ENCODE measurements at regions not wholly inside any gene's neighbourhood (a gene's known extent, or its start where the extent isn't known, plus 50 kb on each side); places are given as distances from the start of the nearest gene placed in this dataset.
"Not testable (repeated sequence)": the region's sequence is repeated elsewhere in the genome, so short reads cannot be mapped to it uniquely, and the experiment has no call there.

DNA sequence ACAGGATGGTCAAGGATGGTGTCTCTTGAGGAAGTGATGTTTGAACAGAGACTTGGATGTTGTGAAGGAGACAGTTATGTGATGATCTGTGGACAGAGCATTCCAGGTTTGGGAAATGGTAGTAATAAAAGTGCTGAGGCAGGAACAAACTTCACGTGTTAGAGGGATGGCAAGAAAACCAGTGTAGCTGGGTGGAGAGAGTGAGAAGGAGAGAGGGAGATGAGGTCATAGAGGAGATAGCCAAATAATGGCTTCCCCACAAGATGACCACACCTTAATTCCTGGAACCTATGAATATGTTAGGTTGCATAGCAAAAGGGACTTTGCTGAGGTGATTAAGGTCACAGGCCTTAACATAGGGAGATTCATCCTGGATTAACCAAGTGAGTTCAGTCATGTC is 75.6 kb upstream of the GPR50 start:
- H3K23ac ChIP-seq (ENCODE audit: insufficient read length, low read depth, low read length), result no peak overlapping the region
- no peak overlapping the region for H2BK15ac ChIP-seq (ENCODE audit: low read depth, low read length)
- Mint-ChIP-seq H3K9me3 (peaks cover 60 to 61% of the 10 kb centered on the region in 2 experiments), H3K4me3 (no peak overlapping the region), H3K4me1 (no peaks in the 10 kb centered on the region), H3K27ac (no peak overlapping the region), H3K36me3 (ENCODE audit: insufficient read depth in 1 of 3, low read depth in 3 of 3) (peaks cover 0 to 2% (median 0%) of the 10 kb centered on the region in 3 experiments; a peak in 2 of 7 replicates), H3K27me3 (ENCODE audit: low read depth) (peaks cover 27% of the 10 kb centered on the region)
- no peak overlapping the region for H2AK5ac ChIP-seq (ENCODE audit: insufficient read length, low read length)
- H3K18ac ChIP-seq (ENCODE audit: insufficient read length, low read depth, low read length), result no peak overlapping the region
- no peak overlapping the region for H2BK120ac ChIP-seq (ENCODE audit: low read depth, low read length, poor library complexity, severe bottlenecking)
- H3K14ac ChIP-seq (ENCODE audit: insufficient read depth, low read length), result no peak overlapping the region
- H2AFZ ChIP-seq (ENCODE audit: low read length), result no peak overlapping the region
- H3K23me2 ChIP-seq (ENCODE audit: insufficient read length, low read depth, low read length, poor library complexity, severe bottlenecking), result no peaks in the 10 kb centered on the region
- no peak overlapping the region for H4K91ac ChIP-seq (ENCODE audit: insufficient read length, low read depth, low read length)
- no peaks in the 10 kb centered on the region for H3K27me3 ChIP-seq (ENCODE audit: insufficient read depth, low read length)
- H3K56ac ChIP-seq (ENCODE audit: insufficient read length, low read depth, low read length), result no peak overlapping the region
- no peaks in the 10 kb centered on the region for H3K79me1 ChIP-seq (ENCODE audit: insufficient read depth, low read depth, low read length, poor library complexity, severe bottlenecking)
- H4K5ac ChIP-seq (ENCODE audit: insufficient read length, low read depth, low read length), result no peak overlapping the region
- H4K8ac ChIP-seq (replicated peaks; ENCODE audit: insufficient read length, low read depth, low read length), result no peak overlapping the region
- DNase-seq, result no peak
- H3K4me1 ChIP-seq (ENCODE audit: insufficient read depth, low read length), result no peaks in the 10 kb centered on the region
- TF ChIP-seq, protein P1, sequence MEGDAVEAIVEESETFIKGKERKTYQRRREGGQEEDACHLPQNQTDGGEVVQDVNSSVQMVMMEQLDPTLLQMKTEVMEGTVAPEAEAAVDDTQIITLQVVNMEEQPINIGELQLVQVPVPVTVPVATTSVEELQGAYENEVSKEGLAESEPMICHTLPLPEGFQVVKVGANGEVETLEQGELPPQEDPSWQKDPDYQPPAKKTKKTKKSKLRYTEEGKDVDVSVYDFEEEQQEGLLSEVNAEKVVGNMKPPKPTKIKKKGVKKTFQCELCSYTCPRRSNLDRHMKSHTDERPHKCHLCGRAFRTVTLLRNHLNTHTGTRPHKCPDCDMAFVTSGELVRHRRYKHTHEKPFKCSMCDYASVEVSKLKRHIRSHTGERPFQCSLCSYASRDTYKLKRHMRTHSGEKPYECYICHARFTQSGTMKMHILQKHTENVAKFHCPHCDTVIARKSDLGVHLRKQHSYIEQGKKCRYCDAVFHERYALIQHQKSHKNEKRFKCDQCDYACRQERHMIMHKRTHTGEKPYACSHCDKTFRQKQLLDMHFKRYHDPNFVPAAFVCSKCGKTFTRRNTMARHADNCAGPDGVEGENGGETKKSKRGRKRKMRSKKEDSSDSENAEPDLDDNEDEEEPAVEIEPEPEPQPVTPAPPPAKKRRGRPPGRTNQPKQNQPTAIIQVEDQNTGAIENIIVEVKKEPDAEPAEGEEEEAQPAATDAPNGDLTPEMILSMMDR (conservative IDR thresholded peaks at IDR 0.05), result no peak
- H3K9ac ChIP-seq (ENCODE audit: extremely low read depth, insufficient read length, low read length), result no peak overlapping the region
- H2BK20ac ChIP-seq (ENCODE audit: low read depth, low read length, poor library complexity, severe bottlenecking), result no peak overlapping the region
- no peak overlapping the region for H2BK5ac ChIP-seq (ENCODE audit: insufficient read length, low read length)
- H3K4me2 ChIP-seq (ENCODE audit: insufficient read depth, insufficient read length, low read length), result no peak overlapping the region
- no CpG with 5 or more reads among the region's 1 CpG for WGBS (ENCODE audit: extremely low coverage, insufficient read length, low lambda C conversion rate)
- no peaks in the 10 kb centered on the region for H4K20me1 ChIP-seq (ENCODE audit: control insufficient read depth, insufficient read depth, insufficient read length)
- no peaks in the 10 kb centered on the region for H3K79me2 ChIP-seq (ENCODE audit: insufficient read depth, low read length)
- H3K4ac ChIP-seq (ENCODE audit: low read depth, low read length), result no peak overlapping the region
- no peak overlapping the region for H2BK12ac ChIP-seq (ENCODE audit: insufficient read length, low read depth, low read length)
- no peak overlapping the region for H3T11ph ChIP-seq (ENCODE audit: low read length)
- no peak overlapping the region for H3K27ac ChIP-seq (ENCODE audit: insufficient read length, low read depth, low read length)
- H3K9me3 ChIP-seq (ENCODE audit: control insufficient read depth, low read depth, low read length), result peaks cover 14% of the 10 kb centered on the region

GRCh38 chrX:151113200-151113599 is 63.2 kb upstream of the GPR50 start:
- Mint-ChIP-seq H3K27me3 (ENCODE audit: low read depth) (peaks cover 22% of the 10 kb centered on the region), H3K9me3 (peaks cover 76 to 81% of the 10 kb centered on the region in 2 experiments)
- not testable (repeated sequence) for H3K79me2 ChIP-seq (ENCODE audit: insufficient read depth, low read length); H4K5ac ChIP-seq (ENCODE audit: insufficient read length, low read depth, low read length); H2BK15ac ChIP-seq (ENCODE audit: low read depth, low read length); H2BK20ac ChIP-seq (ENCODE audit: low read depth, low read length, poor library complexity, severe bottlenecking); H3K4me1 Mint-ChIP-seq; H2AK5ac ChIP-seq (ENCODE audit: insufficient read length, low read length); H3K79me1 ChIP-seq (ENCODE audit: insufficient read depth, low read depth, low read length, poor library complexity, severe bottlenecking); H2BK5ac ChIP-seq (ENCODE audit: insufficient read length, low read length); H3K18ac ChIP-seq (ENCODE audit: insufficient read length, low read depth, low read length); H3K36me3 Mint-ChIP-seq (ENCODE audit: insufficient read depth in 1 of 3, low read depth in 3 of 3); H4K20me1 ChIP-seq (ENCODE audit: control insufficient read depth, insufficient read depth, insufficient read length); H3K4ac ChIP-seq (ENCODE audit: low read depth, low read length); H3T11ph ChIP-seq (ENCODE audit: low read length); H3K14ac ChIP-seq (ENCODE audit: insufficient read depth, low read length); H3K27ac ChIP-seq (ENCODE audit: insufficient read length, low read depth, low read length); H3K27ac Mint-ChIP-seq; H3K4me2 ChIP-seq (ENCODE audit: insufficient read depth, insufficient read length, low read length); H3K4me1 ChIP-seq (ENCODE audit: insufficient read depth, low read length); H3K23ac ChIP-seq (ENCODE audit: insufficient read length, low read depth, low read length); H2AFZ ChIP-seq (ENCODE audit: low read length); H3K56ac ChIP-seq (ENCODE audit: insufficient read length, low read depth, low read length); H3K23me2 ChIP-seq (ENCODE audit: insufficient read length, low read depth, low read length, poor library complexity, severe bottlenecking); H4K8ac ChIP-seq (replicated peaks; ENCODE audit: insufficient read length, low read depth, low read length); H2BK120ac ChIP-seq (ENCODE audit: low read depth, low read length, poor library complexity, severe bottlenecking); H2BK12ac ChIP-seq (ENCODE audit: insufficient read length, low read depth, low read length); DNase-seq; H4K91ac ChIP-seq (ENCODE audit: insufficient read length, low read depth, low read length); H3K4me3 Mint-ChIP-seq; H3K9ac ChIP-seq (ENCODE audit: extremely low read depth, insufficient read length, low read length); H3K27me3 ChIP-seq (ENCODE audit: insufficient read depth, low read length)
- peaks cover 39% of the 10 kb centered on the region for H3K9me3 ChIP-seq (ENCODE audit: control insufficient read depth, low read depth, low read length)
- WGBS (ENCODE audit: extremely low coverage, insufficient read length, low lambda C conversion rate), result no CpG with 5 or more reads among the region's 3 CpGs

All from H9 (cell line).